ENCODE measurements at regions not wholly inside any gene's neighbourhood (a gene's known extent, or its start where the extent isn't known, plus 50 kb on each side); places are given as distances from the start of the nearest gene placed in this dataset.
"Not testable (repeated sequence)": the region's sequence is repeated elsewhere in the genome, so short reads cannot be mapped to it uniquely, and the experiment has no call there.

GRCh38 chr22:22125028-22125578 lies 119.5 kb upstream of the VPREB1 start:
- DNase-seq (ENCODE audit: low spot score) = no peak
- intact Hi-C loops (cut with DNase I) = no loop called here

GRCh38 chr22:22124374-22124773 lies 120.2 kb upstream of the VPREB1 start:
- no peak for DNase-seq (ENCODE audit: low spot score)
- intact Hi-C loops (cut with DNase I) = no loop called here

GRCh38 chr22:22123960-22124278 lies 120.7 kb upstream of the VPREB1 start:
- intact Hi-C loops (cut with DNase I) = no loop called here
- DNase-seq (ENCODE audit: low spot score) = no peak

- no peak for DNase-seq (ENCODE audit: low spot score)
- intact Hi-C loops (cut with DNase I) = no loop called here
Measured at GRCh38 chr22:22123118-22123959, 121.2 kb upstream of the VPREB1 start.

- no peak for DNase-seq (ENCODE audit: low spot score)
Measured at GRCh38 chr22:22122348-22123117, 122.1 kb upstream of the VPREB1 start.

GRCh38 chr22:22121445-22121844 lies 123.1 kb upstream of the VPREB1 start:
- intact Hi-C loops (cut with DNase I) = no loop called here
- no peak for DNase-seq (ENCODE audit: low spot score)

More at GRCh38 chr22:22122348-22123117, 122.1 kb upstream of the VPREB1 start:
- intact Hi-C loops (cut with DNase I) = no loop called here

GRCh38 chr22:22120160-22120559 lies 124.4 kb upstream of the VPREB1 start:
- intact Hi-C loops (cut with DNase I) = no loop called here
- no peak for DNase-seq (ENCODE audit: low spot score)

- DNase-seq (ENCODE audit: low spot score) = no peak
- intact Hi-C loops (cut with DNase I) = no loop called here
Measured at GRCh38 chr22:22118987-22119386, 125.6 kb upstream of the VPREB1 start.

- DNase-seq (ENCODE audit: low spot score); intact Hi-C loops (cut with DNase I): not testable (repeated sequence)
Measured at GRCh38 chr22:22117864-22118544, 126.6 kb upstream of the VPREB1 start.

GRCh38 chr22:22116997-22117770 lies 127.4 kb upstream of the VPREB1 start:
- DNase-seq (ENCODE audit: low spot score); intact Hi-C loops (cut with DNase I): not testable (repeated sequence)

GRCh38 chr22:22113701-22114100 lies 130.9 kb upstream of the VPREB1 start:
- intact Hi-C loops (cut with DNase I) = no loop called here
- DNase-seq (ENCODE audit: low spot score) = no peak

- no peak for DNase-seq (ENCODE audit: low spot score)
- intact Hi-C loops (cut with DNase I) = no loop called here
Measured at GRCh38 chr22:22112533-22113294, 130.1 kb upstream of the TOP3B start.

GRCh38 chr22:22111983-22112382 lies 129.4 kb upstream of the TOP3B start:
- intact Hi-C loops (cut with DNase I) = no loop called here
- DNase-seq (ENCODE audit: low spot score) = no peak

GRCh38 chr22:22111267-22111751 lies 128.7 kb upstream of the TOP3B start:
- intact Hi-C loops (cut with DNase I) = no loop called here
- DNase-seq (ENCODE audit: low spot score) = no peak

GRCh38 chr22:22110548-22111266 lies 128.1 kb upstream of the TOP3B start:
- intact Hi-C loops (cut with DNase I) = no loop called here
- no peak for DNase-seq (ENCODE audit: low spot score)

GRCh38 chr22:22109693-22110466 lies 127.3 kb upstream of the TOP3B start:
- DNase-seq (ENCODE audit: low spot score) = no peak
- intact Hi-C loops (cut with DNase I) = no loop called here

GRCh38 chr22:22106855-22107254 lies 124.3 kb upstream of the TOP3B start:
- intact Hi-C loops (cut with DNase I) = no loop called here
- DNase-seq (ENCODE audit: low spot score) = no peak

Measured in cardiac septum (tissue), 1 donor.